ENCODE measurements at regions not wholly inside any gene's neighbourhood (a gene's known extent, or its start where the extent isn't known, plus 50 kb on each side); places are given as distances from the start of the nearest gene placed in this dataset.

DNA sequence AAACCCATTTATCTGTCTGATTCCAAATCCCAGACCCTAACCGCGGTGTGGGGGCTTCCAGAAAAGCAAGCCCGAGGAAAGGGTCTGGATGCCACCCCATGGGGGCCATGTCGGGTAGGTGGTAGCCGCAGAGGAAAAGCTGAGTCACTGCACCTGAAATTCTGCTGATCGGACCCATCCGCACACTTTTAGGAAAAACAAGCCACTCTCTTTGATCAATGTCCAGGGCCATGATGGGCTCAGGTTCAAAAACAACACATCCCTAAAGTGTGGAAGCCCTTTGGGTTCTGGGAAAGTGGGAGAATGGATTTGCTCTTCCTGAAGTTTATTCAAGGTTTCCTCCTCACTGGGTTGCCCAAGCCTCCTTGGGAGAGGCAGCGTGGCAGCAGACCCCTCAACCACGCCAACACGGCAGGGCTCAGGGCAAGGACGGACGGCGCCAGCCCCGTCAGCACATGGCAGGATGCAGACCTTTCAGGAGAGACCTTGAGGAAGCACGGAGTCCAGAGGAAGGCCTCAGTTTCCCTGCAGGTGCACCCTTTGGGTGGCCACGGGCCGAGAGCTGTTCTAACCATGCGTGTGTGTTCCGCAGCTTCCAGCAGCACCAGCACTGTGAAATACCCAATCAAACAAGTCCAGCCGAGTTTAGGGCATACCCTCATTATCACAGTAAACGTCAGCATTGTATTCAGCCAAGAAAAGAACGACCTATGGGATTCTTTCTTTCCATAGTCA, 367.0 kb downstream of the FOXL1 start:
- TF ChIP-seq ZFX (IDR thresholded peaks at IDR 0.05; ENCODE audit: borderline replicate concordance): no peak
- TF ChIP-seq, protein P1, sequence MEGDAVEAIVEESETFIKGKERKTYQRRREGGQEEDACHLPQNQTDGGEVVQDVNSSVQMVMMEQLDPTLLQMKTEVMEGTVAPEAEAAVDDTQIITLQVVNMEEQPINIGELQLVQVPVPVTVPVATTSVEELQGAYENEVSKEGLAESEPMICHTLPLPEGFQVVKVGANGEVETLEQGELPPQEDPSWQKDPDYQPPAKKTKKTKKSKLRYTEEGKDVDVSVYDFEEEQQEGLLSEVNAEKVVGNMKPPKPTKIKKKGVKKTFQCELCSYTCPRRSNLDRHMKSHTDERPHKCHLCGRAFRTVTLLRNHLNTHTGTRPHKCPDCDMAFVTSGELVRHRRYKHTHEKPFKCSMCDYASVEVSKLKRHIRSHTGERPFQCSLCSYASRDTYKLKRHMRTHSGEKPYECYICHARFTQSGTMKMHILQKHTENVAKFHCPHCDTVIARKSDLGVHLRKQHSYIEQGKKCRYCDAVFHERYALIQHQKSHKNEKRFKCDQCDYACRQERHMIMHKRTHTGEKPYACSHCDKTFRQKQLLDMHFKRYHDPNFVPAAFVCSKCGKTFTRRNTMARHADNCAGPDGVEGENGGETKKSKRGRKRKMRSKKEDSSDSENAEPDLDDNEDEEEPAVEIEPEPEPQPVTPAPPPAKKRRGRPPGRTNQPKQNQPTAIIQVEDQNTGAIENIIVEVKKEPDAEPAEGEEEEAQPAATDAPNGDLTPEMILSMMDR (IDR thresholded peaks at IDR 0.05): no peak

Measured in 22Rv1 (cell line).